HepG2 (cell line): ENCODE measurements at regions not wholly inside any gene's neighbourhood (a gene's known extent, or its start where the extent isn't known, plus 50 kb on each side); places are given as distances from the start of the nearest gene placed in this dataset.

Experiments
- ATAC-seq: fragments of 200-7000 bp; cut with Tn5 transposase; 3 replicates; pipeline ENCODE4 v1.9.1; 2020; ENCODE audit warnings: mild to moderate bottlenecking, moderate library complexity
- BruUV-seq: library from RNA; stranded (reverse); fragments of 400-500 nt; replicated peaks from 2 replicates; lab custom pipeline; 2021; lab: Mats Ljungman, UMichigan
- CTCF ChIA-PET: fragments of 300-600 bp; formaldehyde crosslinking; extraction: SDS; loops from one replicate; lab custom pipeline; 2021; ENCODE audit warnings: low total read pairs, inconsistent platforms, low intra/inter-chr PET ratio; lab: Yijun Ruan, JAX
- POLR2A ChIA-PET: fragments of 350-600 bp; sonication (Branson Sonifier 250); formaldehyde crosslinking; loops from one replicate; lab custom pipeline; 2020; ENCODE audit warnings: antibody characterized with exemption, inconsistent platforms; lab: Yijun Ruan, JAX
- DNase-seq: peaks from one replicate; pipeline ENCODE4 v3.0.0-alpha.2; 2015; ENCODE audit warnings: low spot score
- FAIRE-seq: peaks from 3 replicates; lab custom pipeline; 2011; peaks lifted over from hg19 to GRCh38; lab: Jason Lieb, UNC
- H2AFZ ChIP-seq: one replicate; pipeline ENCODE4 v1.6.1; 2011; ENCODE audit warnings: low read length, inconsistent platforms
- H3K27ac ChIP-seq: fragments of 300-600 bp; 3 replicates; pipeline ENCODE4 v1.8.0; 2011; ENCODE audit warnings: mixed run types, mild to moderate bottlenecking, mixed read lengths, low read length, inconsistent platforms; ENCODE audit not compliant: insufficient read depth; ENCODE audit errors: extremely low read length
- H3K27me3 ChIP-seq, 2 experiments: fragments of 200-600 bp in 1 of 2; 2 replicates in 1 of 2; 3 replicates in 1 of 2; pipeline versions ENCODE4 v1.6.0 to v1.8.0; 2011; ENCODE audit warnings: low read length in 2 of 2, mild to moderate bottlenecking in 2 of 2, moderate library complexity in 2 of 2, inconsistent platforms in 1 of 2; ENCODE audit not compliant: insufficient read depth in 2 of 2, control insufficient read depth in 1 of 2
- H3K36me3 ChIP-seq, 2 experiments: fragments of 200-600 bp in 1 of 2; replicated peaks in 1 of 2; 2 replicates in 1 of 2; 3 replicates in 1 of 2; pipeline versions ENCODE4 v1.5.1 to v1.8.0; 2011; ENCODE audit warnings: low read length in 2 of 2, inconsistent platforms in 1 of 2; ENCODE audit not compliant: insufficient read depth in 2 of 2, control insufficient read depth in 1 of 2
- H3K4me1 ChIP-seq: 2 replicates; pipeline ENCODE4 v1.5.1; 2012; ENCODE audit warnings: low read length, inconsistent platforms; ENCODE audit not compliant: insufficient read depth
- H3K4me2 ChIP-seq: 2 replicates; pipeline ENCODE4 v1.6.0; 2011; ENCODE audit warnings: low read depth, low read length, inconsistent platforms
- H3K4me3 ChIP-seq, 3 experiments: fragments of 200-600 bp in 1 of 3; sonication (generic), shearing (Covaris generic) in 1 of 3; replicated peaks in 1 of 3; 2 replicates each; pipeline ENCODE4 v1.5.1; 2011 to 2016; ENCODE audit warnings: low read length in 3 of 3, inconsistent platforms in 2 of 3, low read depth in 2 of 3, mild to moderate bottlenecking in 2 of 3, control low read depth in 1 of 3, mixed read lengths in 1 of 3; ENCODE audit not compliant: insufficient read depth in 1 of 3
- H3K79me2 ChIP-seq: one replicate; pipeline ENCODE4 v1.6.1; 2011; ENCODE audit warnings: low read length, inconsistent platforms; ENCODE audit not compliant: insufficient read depth
- H3K9ac ChIP-seq: 2 replicates; pipeline ENCODE4 v1.6.0; 2011; ENCODE audit warnings: mild to moderate bottlenecking, low read depth, low read length, inconsistent platforms; ENCODE audit not compliant: insufficient read depth
- H3K9me3 ChIP-seq: 2 replicates; pipeline ENCODE4 v1.5.1; 2012; ENCODE audit warnings: mild to moderate bottlenecking, low read length
- H4K20me1 ChIP-seq: 2 replicates; pipeline ENCODE4 v1.6.0; 2011; ENCODE audit warnings: inconsistent platforms, mild to moderate bottlenecking, low read length, moderate library complexity; ENCODE audit not compliant: insufficient read depth
- ATF7 ChIP-seq, 2 experiments: fragments of 450-650 bp in 1 of 2; sonication (generic) in 1 of 2; formaldehyde crosslinking in 1 of 2; IDR thresholded peaks; 2 replicates each; pipeline versions ENCODE4 v1.4.0 to v1.6.1; 2016 to 2020; ENCODE audit warnings: antibody characterized with exemption in 1 of 2, mild to moderate bottlenecking in 1 of 2, missing genetic modification reagents in 1 of 2
- CREB1 ChIP-seq, 2 experiments: fragments of 450-650 bp in 1 of 2; IDR thresholded peaks; 2 replicates each; pipeline ENCODE4 v1.6.1; 2016 to 2017; ENCODE audit warnings: control low read depth in 1 of 2, mild to moderate bottlenecking in 1 of 2, missing compliant biosample characterization in 1 of 2, missing genetic modification characterization in 1 of 2
- NFE2L2 ChIP-seq: fragments of 150-350 bp; IDR thresholded peaks from 2 replicates; pipeline ENCODE4 v1.6.1; 2014; ENCODE audit warnings: low read length
- RELA ChIP-seq: sonication (generic); formaldehyde crosslinking; IDR thresholded peaks from 2 replicates; pipeline ENCODE4 v1.4.0; 2020; ENCODE audit warnings: missing genetic modification reagents
- REXO4 ChIP-seq: sonication (generic); formaldehyde crosslinking; IDR thresholded peaks from 2 replicates; pipeline ENCODE4 v1.8.0; 2022; ENCODE audit warnings: missing genetic modification reagents, mild to moderate bottlenecking, borderline replicate concordance
- SIX1 ChIP-seq: sonication (generic); formaldehyde crosslinking; IDR thresholded peaks from 2 replicates; pipeline ENCODE4 v1.4.0; 2020; ENCODE audit warnings: missing genetic modification reagents, borderline replicate concordance
- SOX13 ChIP-seq, 3 experiments: fragments of 450-650 bp in 1 of 3; sonication (generic) in 1 of 3; formaldehyde crosslinking in 1 of 3; IDR thresholded peaks in 2 of 3; conservative IDR thresholded peaks in 1 of 3; 2 replicates each; pipeline versions ENCODE4 v1.5.0 to v1.6.1; 2016 to 2020; ENCODE audit warnings: antibody characterized with exemption in 1 of 3, mild to moderate bottlenecking in 1 of 3, missing compliant biosample characterization in 1 of 3, missing genetic modification reagents in 1 of 3, moderate library complexity in 1 of 3
- SRSF9 ChIP-seq: fragments of 200-400 bp; formaldehyde crosslinking; IDR thresholded peaks from 2 replicates; pipeline ENCODE4 v1.6.1; 2018; ENCODE audit warnings: borderline replicate concordance, mild to moderate bottlenecking, low read depth, low read length; ENCODE audit not compliant: insufficient read depth, poor library complexity, severe bottlenecking
- ZIK1 ChIP-seq: sonication (generic); formaldehyde crosslinking; IDR thresholded peaks from 2 replicates; pipeline ENCODE4 v1.5.0; 2020; ENCODE audit warnings: mild to moderate bottlenecking, low read depth, missing genetic modification reagents, borderline replicate concordance
- ZKSCAN1 ChIP-seq: fragments of 150-350 bp; IDR thresholded peaks from 2 replicates; pipeline ENCODE4 v1.6.1; 2014; ENCODE audit warnings: low read length
- ZSCAN30 ChIP-seq: sonication (generic); formaldehyde crosslinking; IDR thresholded peaks from 2 replicates; pipeline ENCODE4 v1.5.0; 2020; ENCODE audit warnings: mild to moderate bottlenecking, missing genetic modification reagents
- WGBS: methylation state at CpG from one replicate; pipeline ENCODE4 v1.1.6; 2017; ENCODE audit warnings: low lambda C conversion rate; 5-methylcytosine and 5-hydroxymethylcytosine counted together
- in situ Hi-C: cut with HindIII; loops from 2 replicates; pipeline ENCODE4 v1.10.0; 2017; ENCODE audit warnings: low pct_unique_long_range_greater_than_20kb; ENCODE audit not compliant: extremely low pct_ligation_motif_present
- intact Hi-C: fragments of 100-400 bp; cut with micrococcal nuclease; formaldehyde crosslinking; loops from one replicate; pipeline ENCODE4 v1.10.0; 2022; ENCODE audit not compliant: unreplicated experiment
- TF ChIP-seq, protein P1 (sequence below): IDR thresholded peaks from 2 replicates; pipeline ENCODE4 v1.6.1; 2018; ENCODE audit warnings: missing genetic modification reagents
- TF ChIP-seq, protein P2 (sequence below): conservative IDR thresholded peaks from 2 replicates; pipeline ENCODE4 v1.6.1; 2018; ENCODE audit warnings: missing genetic modification reagents
- TF ChIP-seq, protein P3 (sequence below): sonication (generic); formaldehyde crosslinking; IDR thresholded peaks from 2 replicates; pipeline ENCODE4 v1.9.0; 2021; ENCODE audit warnings: missing genetic modification reagents, mild to moderate bottlenecking, borderline replicate concordance

DNA sequence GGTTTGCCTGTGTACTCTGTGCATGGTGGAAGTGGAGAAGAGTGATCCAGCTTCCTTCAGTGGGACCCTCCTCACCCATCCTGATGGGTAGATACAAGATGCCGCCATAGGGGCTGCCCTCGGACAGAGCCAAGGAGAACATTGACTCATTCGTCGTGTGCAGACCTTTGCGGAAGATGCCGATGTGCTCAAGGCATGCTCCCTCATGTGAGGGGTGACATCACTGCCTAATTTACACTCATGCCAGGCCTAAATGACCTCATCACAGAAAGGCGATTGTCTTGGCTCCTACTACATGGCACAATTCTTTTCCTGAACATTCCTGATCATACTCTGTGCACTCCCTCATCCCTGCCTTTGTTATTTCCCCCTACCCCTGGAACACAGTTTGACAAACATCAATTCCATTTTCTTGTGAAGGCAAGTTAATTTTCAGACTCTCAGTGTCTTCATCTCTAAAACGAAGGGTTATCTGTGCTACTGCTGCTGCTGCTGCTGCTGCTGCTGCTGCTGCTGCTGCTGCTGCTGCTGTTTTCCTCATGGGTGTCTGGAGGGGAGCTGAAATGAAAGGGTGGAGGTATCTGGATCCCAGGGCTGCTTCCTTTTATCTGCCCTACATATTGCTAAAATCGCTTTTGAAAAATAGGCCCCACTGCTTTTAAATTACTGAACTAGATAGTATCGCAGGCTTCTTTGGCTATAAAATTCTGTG, 146.5 kb upstream of the ARGLU1 start:
- no peak for FAIRE-seq
- BruUV-seq = no TSS peak
- Histone ChIP-seq H3K36me3 (no peaks in the 10 kb centered on the region), H2AFZ (no peak overlapping the region), H3K27ac (no peak overlapping the region), H3K4me1 (no peaks in the 10 kb centered on the region), H3K79me2 (no peaks in the 10 kb centered on the region), H3K4me3 (no peak overlapping the region), H3K9me3 (no peaks in the 10 kb centered on the region), H3K9ac (no peak overlapping the region), H3K27me3 (no peaks in the 10 kb centered on the region), H4K20me1 (no peaks in the 10 kb centered on the region), H3K4me2 (no peak overlapping the region)
- ATAC-seq = no peak
- in situ Hi-C loops = no loop called here
- 42% methylated on average over 6 of the region's 10 CpGs for WGBS
- intact Hi-C loops = no loop called here
- ChIA-PET POLR2A (no interaction called here), CTCF (no interaction called here)
- TF ChIP-seq ATF7 (IDR thresholded peaks at IDR 0.05) (peak; percentile 58), ATF7 (CRISPR knock-in tag; IDR thresholded peaks at IDR 0.05) (no peak), SRSF9 (no peak), CREB1 (IDR thresholded peaks at IDR 0.05) (peak; percentile 34; the same call in 1 of the 2 replicates), CREB1 (CRISPR knock-in tag; IDR thresholded peaks at IDR 0.05) (no peak)
- DNase-seq = no peak

DNA sequence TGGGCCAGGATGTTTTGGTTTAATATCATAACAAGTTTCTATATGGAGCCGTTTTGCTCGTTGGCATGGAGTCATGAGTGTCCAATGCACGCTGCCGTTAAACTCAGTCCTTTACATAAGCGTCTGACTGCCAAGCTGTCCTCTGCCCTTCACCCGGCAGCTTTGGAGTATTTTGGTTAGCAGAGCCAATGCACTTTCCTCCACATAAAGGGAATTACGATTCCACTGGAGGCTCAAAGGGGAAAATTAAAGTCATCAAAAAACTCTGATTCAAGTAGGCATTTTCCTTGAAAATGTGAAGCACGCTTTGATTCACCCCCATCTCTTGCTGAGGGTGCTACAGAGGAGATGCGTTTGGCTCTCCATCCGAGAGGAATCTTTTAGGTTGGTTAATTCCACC, 144.4 kb upstream of the ARGLU1 start:
- WGBS = 31% methylated on average over 10 of the region's 10 CpGs
- no peaks in the 10 kb centered on the region for H3K27me3 ChIP-seq
- no peak for TF ChIP-seq ZKSCAN1
- no peak for TF ChIP-seq REXO4 (CRISPR knock-in tag)
- TF ChIP-seq NFE2L2 = no peak
- TF ChIP-seq, protein P1, sequence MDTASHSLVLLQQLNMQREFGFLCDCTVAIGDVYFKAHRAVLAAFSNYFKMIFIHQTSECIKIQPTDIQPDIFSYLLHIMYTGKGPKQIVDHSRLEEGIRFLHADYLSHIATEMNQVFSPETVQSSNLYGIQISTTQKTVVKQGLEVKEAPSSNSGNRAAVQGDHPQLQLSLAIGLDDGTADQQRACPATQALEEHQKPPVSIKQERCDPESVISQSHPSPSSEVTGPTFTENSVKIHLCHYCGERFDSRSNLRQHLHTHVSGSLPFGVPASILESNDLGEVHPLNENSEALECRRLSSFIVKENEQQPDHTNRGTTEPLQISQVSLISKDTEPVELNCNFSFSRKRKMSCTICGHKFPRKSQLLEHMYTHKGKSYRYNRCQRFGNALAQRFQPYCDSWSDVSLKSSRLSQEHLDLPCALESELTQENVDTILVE (CRISPR knock-in tag) = no peak
- TF ChIP-seq ZIK1 = no peak
- TF ChIP-seq SOX13 (IDR thresholded peaks at IDR 0.05) = no peak
- no peak for TF ChIP-seq SOX13 (CRISPR knock-in tag; conservative IDR thresholded peaks at IDR 0.05 in 1 of 2, IDR thresholded peaks at IDR 0.05 in 1 of 2)
- TF ChIP-seq, protein P2, sequence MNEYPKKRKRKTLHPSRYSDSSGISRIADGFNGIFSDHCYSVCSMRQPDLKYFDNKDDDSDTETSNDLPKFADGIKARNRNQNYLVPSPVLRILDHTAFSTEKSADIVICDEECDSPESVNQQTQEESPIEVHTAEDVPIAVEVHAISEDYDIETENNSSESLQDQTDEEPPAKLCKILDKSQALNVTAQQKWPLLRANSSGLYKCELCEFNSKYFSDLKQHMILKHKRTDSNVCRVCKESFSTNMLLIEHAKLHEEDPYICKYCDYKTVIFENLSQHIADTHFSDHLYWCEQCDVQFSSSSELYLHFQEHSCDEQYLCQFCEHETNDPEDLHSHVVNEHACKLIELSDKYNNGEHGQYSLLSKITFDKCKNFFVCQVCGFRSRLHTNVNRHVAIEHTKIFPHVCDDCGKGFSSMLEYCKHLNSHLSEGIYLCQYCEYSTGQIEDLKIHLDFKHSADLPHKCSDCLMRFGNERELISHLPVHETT (CRISPR knock-in tag) = no peak
- no peak for TF ChIP-seq SIX1 (CRISPR knock-in tag)
- TF ChIP-seq RELA (CRISPR knock-in tag) = no peak
- TF ChIP-seq, protein P3, sequence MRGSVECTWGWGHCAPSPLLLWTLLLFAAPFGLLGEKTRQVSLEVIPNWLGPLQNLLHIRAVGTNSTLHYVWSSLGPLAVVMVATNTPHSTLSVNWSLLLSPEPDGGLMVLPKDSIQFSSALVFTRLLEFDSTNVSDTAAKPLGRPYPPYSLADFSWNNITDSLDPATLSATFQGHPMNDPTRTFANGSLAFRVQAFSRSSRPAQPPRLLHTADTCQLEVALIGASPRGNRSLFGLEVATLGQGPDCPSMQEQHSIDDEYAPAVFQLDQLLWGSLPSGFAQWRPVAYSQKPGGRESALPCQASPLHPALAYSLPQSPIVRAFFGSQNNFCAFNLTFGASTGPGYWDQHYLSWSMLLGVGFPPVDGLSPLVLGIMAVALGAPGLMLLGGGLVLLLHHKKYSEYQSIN (CRISPR knock-in tag) = no peak
- TF ChIP-seq ZSCAN30 (CRISPR knock-in tag) = no peak

More for the DNA sequence above, 144.4 kb upstream of the ARGLU1 start:
- ChIA-PET POLR2A (no interaction called here), CTCF (no interaction called here)
- Histone ChIP-seq H3K4me3 (no peak overlapping the region), H3K79me2 (no peaks in the 10 kb centered on the region), H4K20me1 (no peaks in the 10 kb centered on the region), H3K27ac (no peak overlapping the region), H3K4me1 (no peaks in the 10 kb centered on the region), H3K9me3 (no peaks in the 10 kb centered on the region), H3K4me2 (no peak overlapping the region), H3K36me3 (no peaks in the 10 kb centered on the region), H2AFZ (no peak overlapping the region), H3K9ac (no peak overlapping the region)
- DNase-seq (no peak), FAIRE-seq (no peak), ATAC-seq (no peak)
- no TSS peak for BruUV-seq
- intact Hi-C loops (no loop called here), in situ Hi-C loops (no loop called here)
